Panc1 (cell line): ENCODE measurements at regions not wholly inside any gene's neighbourhood (a gene's known extent, or its start where the extent isn't known, plus 50 kb on each side); places are given as distances from the start of the nearest gene placed in this dataset.

Experiments used
- ATAC-seq: fragments of 200-7000 bp; cut with Tn5 transposase; 2 replicates; pipeline ENCODE4 v1.9.1; 2020; ENCODE audit warnings: mild to moderate bottlenecking, moderate library complexity
- BruUV-seq: library from RNA; stranded (reverse); fragments of 400-500 nt; replicated peaks from 2 replicates; lab custom pipeline; 2021; lab: Mats Ljungman, UMichigan
- CTCF ChIA-PET: fragments of 300-600 bp; sonication (Branson Sonifier 250); formaldehyde crosslinking; loops from one replicate; lab custom pipeline; 2022; ENCODE audit warnings: antibody characterized with exemption; lab: Charles Lee
- POLR2A ChIA-PET: fragments of 300-600 bp; sonication (Branson Sonifier 250); formaldehyde crosslinking; loops from one replicate; lab custom pipeline; 2022; ENCODE audit warnings: antibody characterized with exemption; lab: Charles Lee
- DNase-seq: peaks from one replicate; pipeline ENCODE4 v3.0.0-alpha.2; 2010; ENCODE audit warnings: low read depth, low spot score
- H3K27ac ChIP-seq: 2 replicates; pipeline ENCODE4 v1.5.1; 2011; ENCODE audit warnings: mild to moderate bottlenecking, low read length, inconsistent platforms
- H3K27me3 ChIP-seq: fragments of 200-500 bp; sonication (Bioruptor generic); 2 replicates; pipeline ENCODE4 v1.6.0; 2014; ENCODE audit warnings: low read length, inconsistent platforms; ENCODE audit not compliant: control insufficient read depth, insufficient read depth
- H3K36me3 ChIP-seq: fragments of 200-500 bp; sonication (Bioruptor generic); 2 replicates; pipeline ENCODE4 v1.5.1; 2014; ENCODE audit warnings: inconsistent platforms, mild to moderate bottlenecking, low read length, moderate library complexity; ENCODE audit not compliant: control insufficient read depth, insufficient read depth
- H3K4me1 ChIP-seq: 2 replicates; pipeline ENCODE4 v1.5.1; 2011; ENCODE audit warnings: inconsistent platforms, mild to moderate bottlenecking, low read length, moderate library complexity; ENCODE audit not compliant: control insufficient read depth, insufficient read depth
- H3K4me3 ChIP-seq, 2 experiments: 2 replicates each; pipeline ENCODE4 v1.5.1; 2011 to 2012; ENCODE audit warnings: low read depth in 2 of 2, low read length in 2 of 2, mild to moderate bottlenecking in 2 of 2, inconsistent platforms in 1 of 2, moderate library complexity in 1 of 2
- H3K9me3 ChIP-seq: fragments of 200-500 bp; sonication (Bioruptor generic); 2 replicates; pipeline ENCODE4 v1.5.1; 2014; ENCODE audit warnings: low read depth, mild to moderate bottlenecking, inconsistent platforms, low read length, moderate library complexity; ENCODE audit not compliant: control insufficient read depth, insufficient read depth
- CTCF ChIP-seq: fragments of 450-650 bp; IDR thresholded peaks from 2 replicates; pipeline ENCODE4 v1.5.1; 2017; ENCODE audit warnings: mild to moderate bottlenecking
- POLR2AphosphoS5 ChIP-seq: IDR thresholded peaks from 2 replicates; pipeline ENCODE4 v1.6.1; 2012; ENCODE audit warnings: mild to moderate bottlenecking, low read depth, low read length, moderate library complexity
- SIN3A ChIP-seq: IDR thresholded peaks from 2 replicates; pipeline ENCODE4 v1.6.1; 2012; ENCODE audit warnings: low read depth, mild to moderate bottlenecking, low read length, moderate library complexity, borderline replicate concordance; ENCODE audit not compliant: insufficient read depth
- TCF7L2 ChIP-seq: IDR thresholded peaks from 2 replicates; pipeline ENCODE4 v1.6.1; 2011; ENCODE audit warnings: mild to moderate bottlenecking, low read depth, low read length, inconsistent platforms
- in situ Hi-C: cut with HindIII; loops from 2 replicates; pipeline ENCODE4 v1.10.0; 2016; ENCODE audit warnings: low sequenced_read_pairs, low pct_unique_long_range_greater_than_20kb
- intact Hi-C: fragments of 100-400 bp; cut with micrococcal nuclease; formaldehyde crosslinking; loops from one replicate; pipeline ENCODE4 v1.10.0; 2022; ENCODE audit not compliant: unreplicated experiment
- TF ChIP-seq, protein P1 (sequence below), 2 experiments: IDR thresholded peaks; 2 replicates each; pipeline ENCODE4 v1.6.1; 2011 to 2012; ENCODE audit warnings: low read depth in 2 of 2, control low read depth in 1 of 2, low read length in 1 of 2, mild to moderate bottlenecking in 1 of 2, moderate library complexity in 1 of 2; ENCODE audit not compliant: insufficient read depth in 1 of 2

DNA sequence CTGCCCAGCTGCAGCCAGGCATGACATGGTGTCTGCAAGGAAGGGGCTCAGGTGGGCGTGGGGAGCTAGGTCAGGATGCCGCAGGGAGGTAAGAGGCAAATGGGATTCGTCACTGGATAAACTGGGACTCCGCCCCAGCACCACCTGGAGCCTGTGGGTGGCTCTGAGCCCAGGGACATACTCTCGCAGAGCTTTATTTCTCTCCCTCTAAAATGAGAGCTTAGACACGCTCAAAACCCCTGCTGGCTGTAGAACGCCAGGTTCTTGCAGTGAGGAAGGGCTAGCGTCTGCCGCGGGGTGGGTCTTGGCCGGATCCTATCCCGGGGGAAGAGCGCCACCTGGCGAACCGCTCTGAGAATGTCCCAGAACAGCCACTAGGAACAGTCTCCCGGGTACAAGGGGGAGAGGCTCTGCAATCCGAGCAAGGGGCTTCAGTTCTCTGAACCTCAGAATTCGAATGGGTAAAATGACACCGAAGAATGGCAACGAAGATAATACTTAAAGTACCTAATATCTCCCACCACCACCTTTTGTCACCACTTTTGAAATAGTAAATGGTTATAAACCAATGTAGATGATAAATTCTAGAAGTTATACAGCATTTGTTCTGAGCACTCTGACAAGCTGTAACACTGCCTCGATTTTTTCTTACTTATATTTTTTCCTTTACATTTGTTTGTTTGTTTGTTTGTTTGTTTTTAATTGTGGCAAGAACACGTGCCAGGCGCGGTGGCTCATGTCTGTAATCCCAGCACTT is 53.2 kb upstream of the SRGAP3 start:
- ChIA-PET CTCF (interaction anchor here (0.8 to 1.0 kb wide), 4 partner anchors 13 to 640 kb away, joined by 3 to 6 read pairs (median 4); no protein-coding TSS in a partner anchor), POLR2A (no interaction called here)
- in situ Hi-C loops, result no loop called here
- ATAC-seq (peak; percentile 98), DNase-seq (peak; percentile 18)
- intact Hi-C loops, result loop anchor here (5.0 to 10.0 kb wide), 2 partner anchors 238 to 315 kb away; no protein-coding TSS in a partner anchor
- Histone ChIP-seq H3K27me3 (no peaks in the 10 kb centered on the region), H3K4me3 (no peak overlapping the region), H3K9me3 (no peaks in the 10 kb centered on the region), H3K27ac (no peak overlapping the region), H3K4me1 (no peaks in the 10 kb centered on the region), H3K36me3 (no peaks in the 10 kb centered on the region)
- no TSS peak for BruUV-seq
- TF ChIP-seq POLR2AphosphoS5, result no peak
- peak; percentile 88 for TF ChIP-seq CTCF

DNA sequence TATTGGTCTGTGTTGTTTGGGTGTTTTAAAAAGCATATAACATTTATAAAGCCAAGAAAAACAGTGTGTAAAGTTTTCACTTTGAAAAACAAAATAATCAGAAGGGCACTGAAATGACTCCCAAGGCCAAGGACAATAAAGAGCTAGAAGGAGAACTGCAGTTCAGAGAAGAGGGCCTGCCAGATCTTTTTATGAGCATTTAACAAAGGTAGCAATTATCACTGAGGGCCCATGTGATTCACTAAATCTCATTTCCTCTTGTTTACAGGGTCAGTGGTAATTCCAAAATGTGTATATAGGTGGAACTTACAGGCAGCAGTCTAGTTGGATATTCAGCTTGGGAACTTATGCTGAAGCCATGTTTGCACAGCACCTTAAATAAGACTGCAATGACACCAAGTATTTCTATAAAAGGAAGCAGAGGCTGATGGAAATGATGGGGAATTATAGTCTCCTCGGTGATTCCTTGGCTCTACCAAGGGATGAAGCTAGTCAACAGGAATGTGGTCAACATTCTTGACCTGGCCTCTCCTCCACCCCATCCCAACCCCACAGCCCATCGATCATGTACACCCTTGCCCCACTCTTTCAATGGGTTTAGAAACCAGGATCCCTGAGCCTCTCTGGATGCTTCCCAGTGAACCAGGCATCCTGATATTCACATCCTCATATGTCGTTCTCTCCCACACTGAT is 54.4 kb upstream of the THUMPD3 start:
- POLR2A ChIA-PET, result no interaction called here
- no TSS peak for BruUV-seq
- CTCF ChIA-PET, result no interaction called here

More for the DNA sequence above, 54.4 kb upstream of the THUMPD3 start:
- Histone ChIP-seq H3K27me3 (no peaks in the 10 kb centered on the region), H3K36me3 (no peaks in the 10 kb centered on the region), H3K4me1 (no peaks in the 10 kb centered on the region), H3K27ac (no peak overlapping the region), H3K4me3 (no peak overlapping the region), H3K9me3 (no peaks in the 10 kb centered on the region)
- intact Hi-C loops, result loop anchor here (10.0 kb wide), 1 partner anchor 244 kb away; no protein-coding TSS in a partner anchor
- no peak for TF ChIP-seq SIN3A
- TF ChIP-seq, protein P1, sequence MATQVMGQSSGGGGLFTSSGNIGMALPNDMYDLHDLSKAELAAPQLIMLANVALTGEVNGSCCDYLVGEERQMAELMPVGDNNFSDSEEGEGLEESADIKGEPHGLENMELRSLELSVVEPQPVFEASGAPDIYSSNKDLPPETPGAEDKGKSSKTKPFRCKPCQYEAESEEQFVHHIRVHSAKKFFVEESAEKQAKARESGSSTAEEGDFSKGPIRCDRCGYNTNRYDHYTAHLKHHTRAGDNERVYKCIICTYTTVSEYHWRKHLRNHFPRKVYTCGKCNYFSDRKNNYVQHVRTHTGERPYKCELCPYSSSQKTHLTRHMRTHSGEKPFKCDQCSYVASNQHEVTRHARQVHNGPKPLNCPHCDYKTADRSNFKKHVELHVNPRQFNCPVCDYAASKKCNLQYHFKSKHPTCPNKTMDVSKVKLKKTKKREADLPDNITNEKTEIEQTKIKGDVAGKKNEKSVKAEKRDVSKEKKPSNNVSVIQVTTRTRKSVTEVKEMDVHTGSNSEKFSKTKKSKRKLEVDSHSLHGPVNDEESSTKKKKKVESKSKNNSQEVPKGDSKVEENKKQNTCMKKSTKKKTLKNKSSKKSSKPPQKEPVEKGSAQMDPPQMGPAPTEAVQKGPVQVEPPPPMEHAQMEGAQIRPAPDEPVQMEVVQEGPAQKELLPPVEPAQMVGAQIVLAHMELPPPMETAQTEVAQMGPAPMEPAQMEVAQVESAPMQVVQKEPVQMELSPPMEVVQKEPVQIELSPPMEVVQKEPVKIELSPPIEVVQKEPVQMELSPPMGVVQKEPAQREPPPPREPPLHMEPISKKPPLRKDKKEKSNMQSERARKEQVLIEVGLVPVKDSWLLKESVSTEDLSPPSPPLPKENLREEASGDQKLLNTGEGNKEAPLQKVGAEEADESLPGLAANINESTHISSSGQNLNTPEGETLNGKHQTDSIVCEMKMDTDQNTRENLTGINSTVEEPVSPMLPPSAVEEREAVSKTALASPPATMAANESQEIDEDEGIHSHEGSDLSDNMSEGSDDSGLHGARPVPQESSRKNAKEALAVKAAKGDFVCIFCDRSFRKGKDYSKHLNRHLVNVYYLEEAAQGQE (IDR thresholded peaks at IDR 0.05; ENCODE audit: insufficient read depth in 1 of 2, low read depth in 2 of 2, low read length in 1 of 2), result no peak
- TF ChIP-seq POLR2AphosphoS5, result no peak
- TF ChIP-seq TCF7L2, result no peak
- TF ChIP-seq CTCF, result no peak
- ATAC-seq (no peak), DNase-seq (no peak)
- in situ Hi-C loops, result no loop called here
